NCI-H748 treated with DMSO at 0.1 percent for 48 hours (cell line): ENCODE measurements at regions not wholly inside any gene's neighbourhood (a gene's known extent, or its start where the extent isn't known, plus 50 kb on each side); places are given as distances from the start of the nearest gene placed in this dataset.

ENCODE experiments used
- DNase-seq: peaks from one replicate; lab custom pipeline; 2025; lab: John Stamatoyannopoulos, UW

GRCh38 chr2:185147361-185147760 is 549.0 kb downstream of the ZNF804A start:
- DNase-seq, result no peak

- DNase-seq, result no peak
Measured at GRCh38 chr2:185152186-185152585, 553.9 kb downstream of the ZNF804A start.

GRCh38 chr2:185161701-185162100 is 563.4 kb downstream of the ZNF804A start:
- DNase-seq, result no peak

DNA sequence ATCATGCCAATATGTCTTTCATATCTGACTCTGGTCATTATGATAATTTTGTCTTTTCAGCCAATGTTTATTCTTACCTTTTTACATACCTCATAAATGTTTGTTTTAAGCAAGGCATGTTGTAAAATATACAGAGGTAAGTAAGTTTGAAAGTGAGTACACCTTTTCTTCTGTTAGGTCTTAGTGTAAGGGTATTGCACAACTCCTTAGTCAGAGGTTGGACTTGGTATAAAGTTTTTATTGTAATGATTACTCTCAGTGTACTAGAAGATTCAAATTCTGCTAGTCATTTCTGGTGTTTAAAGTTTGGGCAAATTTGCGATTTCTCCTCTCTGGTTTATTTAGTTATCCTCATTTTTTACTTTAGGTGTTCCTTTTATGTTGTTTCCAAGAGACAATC is 564.3 kb upstream of the FSIP2 start:
- no peak for DNase-seq

DNA sequence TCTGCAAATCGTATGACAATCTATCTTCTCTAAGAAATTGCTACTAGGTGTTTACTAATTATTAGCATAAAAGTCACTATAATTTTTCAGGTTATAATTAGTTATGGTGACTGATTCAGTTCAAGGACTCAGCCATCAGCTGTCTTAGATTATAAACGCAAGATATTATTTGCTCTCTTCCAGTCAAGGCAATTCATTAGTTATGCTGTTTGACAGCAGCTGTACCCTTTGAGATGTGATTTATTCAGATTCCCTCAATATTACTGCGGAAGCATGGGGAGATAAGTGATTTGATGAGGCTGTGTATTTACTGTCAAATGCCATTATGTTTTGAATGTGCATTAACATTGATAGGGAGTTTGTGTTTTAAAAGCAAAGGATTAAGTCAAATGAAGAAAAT is 558.9 kb upstream of the FSIP2 start:
- peak; percentile 31 for DNase-seq

GRCh38 chr2:185181901-185182300 is 556.7 kb upstream of the FSIP2 start:
- no peak for DNase-seq

GRCh38 chr2:185185044-185185443 is 553.6 kb upstream of the FSIP2 start:
- DNase-seq, result no peak

DNA sequence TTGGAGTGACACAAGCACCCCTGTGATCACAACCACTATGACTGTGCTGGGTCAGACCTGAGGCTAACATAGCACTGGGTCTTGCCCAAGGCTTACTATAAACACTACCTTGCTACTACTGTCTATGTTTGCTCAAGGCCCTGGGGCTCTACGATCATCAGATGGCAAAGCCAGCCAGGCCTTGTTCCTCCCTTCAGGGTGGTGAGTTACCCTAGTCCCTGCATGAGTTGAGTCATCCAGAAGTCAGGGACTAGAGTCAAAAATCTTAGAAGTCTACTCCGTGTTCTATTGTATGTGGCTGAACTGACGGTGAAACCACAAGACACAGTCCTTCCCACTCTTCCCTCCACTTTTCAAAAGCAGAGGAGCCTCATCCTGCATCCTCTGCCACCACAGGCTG is 551.2 kb upstream of the FSIP2 start:
- DNase-seq, result no peak

DNA sequence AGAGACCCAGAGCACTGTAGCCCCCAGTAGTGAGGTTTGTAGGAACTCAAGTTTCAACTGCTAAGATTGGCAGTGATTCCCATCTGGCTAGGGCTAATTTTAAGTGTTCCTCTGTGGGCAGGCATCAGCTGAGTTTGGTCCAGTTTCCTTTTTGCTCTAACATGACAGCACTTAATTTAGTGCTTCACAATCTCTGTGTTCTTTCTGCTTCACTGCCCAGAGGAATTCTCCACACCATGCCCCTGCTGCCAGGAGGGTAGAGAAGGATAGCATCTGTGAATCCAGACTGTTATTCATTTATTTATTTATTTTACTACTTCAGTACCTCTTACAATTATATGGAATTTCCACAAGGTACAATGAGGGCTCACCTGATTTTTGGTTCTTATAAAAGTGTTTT is 549.9 kb upstream of the FSIP2 start:
- DNase-seq, result no peak

- DNase-seq, result peak; percentile 97
Measured at GRCh38 chr2:185201063-185201462, 537.5 kb upstream of the FSIP2 start.

- no peak for DNase-seq
Measured at GRCh38 chr2:185202381-185202780, 536.2 kb upstream of the FSIP2 start.

GRCh38 chr2:185202945-185203528 is 535.6 kb upstream of the FSIP2 start:
- peak; percentile 26 for DNase-seq

DNA sequence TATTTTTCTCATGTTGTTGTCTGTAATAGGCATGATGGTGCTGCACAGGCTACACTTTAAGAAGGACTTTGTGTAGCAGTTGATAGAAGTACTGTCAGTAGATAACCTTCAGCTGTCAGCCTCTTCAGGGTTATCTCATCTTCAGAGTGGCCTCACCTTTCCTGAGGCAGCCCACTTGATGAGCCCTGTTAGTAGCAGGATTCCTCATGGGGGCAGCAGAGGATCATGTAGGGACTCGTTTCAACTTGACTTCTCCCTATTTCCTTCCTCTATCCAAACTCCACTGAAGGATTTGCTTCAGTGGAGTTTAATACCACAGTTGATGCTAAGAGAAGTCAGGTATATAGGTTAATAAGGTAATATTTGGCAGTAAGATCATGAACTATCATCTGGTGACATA is 530.3 kb upstream of the FSIP2 start:
- peak; percentile 70 for DNase-seq

- no peak for DNase-seq
Measured at GRCh38 chr2:185215497-185215896, 523.1 kb upstream of the FSIP2 start.

GRCh38 chr2:185219981-185220380 is 518.6 kb upstream of the FSIP2 start:
- no peak for DNase-seq

DNA sequence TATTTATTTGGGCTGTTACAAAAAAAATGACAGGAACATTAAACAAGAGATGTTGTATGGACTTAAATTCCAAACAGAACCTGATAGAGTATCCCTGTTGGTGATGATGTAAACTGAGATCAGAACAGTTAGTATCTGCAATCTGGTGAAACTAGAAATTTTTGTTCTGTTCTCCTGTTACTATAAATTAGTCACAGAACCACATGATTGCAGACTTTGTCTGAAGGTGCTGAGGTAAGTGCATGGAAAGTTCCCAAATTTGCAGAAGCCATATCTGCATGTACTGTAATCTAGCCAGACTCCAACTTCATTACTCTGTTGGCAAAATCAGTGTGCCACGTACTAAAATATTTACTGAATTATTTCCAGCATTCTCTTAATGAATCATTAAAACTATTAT is 516.3 kb upstream of the FSIP2 start:
- no peak for DNase-seq

DNA sequence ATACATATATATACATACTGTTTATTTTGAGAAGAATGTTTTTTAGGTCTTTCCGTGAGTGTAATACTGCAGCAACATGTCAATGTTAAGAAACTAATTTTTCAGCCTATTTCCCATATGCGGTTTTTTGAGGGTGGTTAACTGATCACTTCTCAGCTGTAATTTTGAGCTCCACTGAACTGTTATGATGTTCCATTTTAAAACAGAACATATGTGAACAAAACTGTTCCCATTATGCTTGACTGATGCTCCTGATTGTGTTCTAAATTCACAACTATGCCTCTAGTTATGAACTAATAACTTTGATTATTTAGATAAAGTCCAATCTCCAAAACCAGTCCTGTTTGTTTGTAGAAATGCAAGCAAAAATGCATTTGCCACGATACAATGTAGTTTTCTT is 511.2 kb upstream of the FSIP2 start:
- DNase-seq, result no peak

DNA sequence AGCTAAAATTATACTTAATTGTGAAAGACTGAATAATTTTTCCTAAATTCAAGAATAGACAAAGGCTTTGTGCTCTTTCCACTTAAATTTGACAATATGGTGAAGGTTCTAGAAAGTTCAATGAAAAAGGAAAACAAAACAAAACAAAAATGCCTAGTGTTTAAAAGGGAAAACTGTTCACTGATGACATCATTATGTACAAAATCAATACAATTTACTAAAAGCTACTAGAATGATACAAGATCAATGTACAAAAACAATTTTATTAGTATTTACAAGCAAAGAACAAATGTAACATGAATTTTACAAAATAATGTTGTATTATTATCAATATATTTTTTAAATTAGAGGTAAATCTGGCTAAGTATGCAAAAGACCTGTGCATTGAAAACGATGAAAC is 499.1 kb upstream of the FSIP2 start:
- DNase-seq, result no peak

DNA sequence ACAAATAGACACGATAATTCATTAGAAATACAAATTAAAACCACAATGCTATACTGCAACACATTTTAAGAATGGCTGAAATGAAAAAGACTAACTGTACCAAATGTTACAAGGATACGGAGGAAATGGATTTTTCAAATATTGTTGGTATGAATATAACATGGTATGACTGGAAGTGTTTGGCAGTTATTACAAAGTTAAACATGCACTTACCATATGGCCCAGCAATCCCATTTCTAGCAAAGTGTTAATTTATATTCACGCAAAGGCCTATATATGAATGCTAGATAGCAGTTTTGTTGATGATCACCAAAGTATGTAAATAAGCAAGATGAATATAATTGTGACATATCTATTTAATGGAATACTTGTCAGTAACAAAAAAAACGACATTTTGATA is 497.8 kb upstream of the FSIP2 start:
- no peak for DNase-seq

GRCh38 chr2:185241556-185241955 is 497.0 kb upstream of the FSIP2 start:
- DNase-seq, result no peak

GRCh38 chr2:185242462-185242861 is 496.1 kb upstream of the FSIP2 start:
- no peak for DNase-seq

GRCh38 chr2:185245216-185245615 is 493.4 kb upstream of the FSIP2 start:
- no peak for DNase-seq

GRCh38 chr2:185245806-185246205 is 492.8 kb upstream of the FSIP2 start:
- DNase-seq, result no peak

DNA sequence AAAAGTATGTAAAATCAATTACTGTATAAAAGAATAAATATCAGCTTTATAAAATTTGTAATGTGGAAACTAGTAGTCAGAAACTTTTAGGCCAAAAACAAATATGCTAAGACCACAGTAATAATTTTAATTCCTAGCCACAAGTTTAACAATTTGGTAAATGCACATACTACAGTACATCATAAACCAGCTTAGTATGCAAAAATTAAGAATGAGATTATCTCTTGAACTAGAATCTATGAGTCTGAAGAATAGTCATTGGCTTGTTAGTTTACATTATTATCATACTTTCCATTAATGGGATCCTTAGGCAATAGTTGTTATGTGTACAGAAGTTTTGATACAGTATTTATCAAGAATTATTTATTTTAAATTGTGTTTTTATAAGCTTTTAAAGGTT is 491.9 kb upstream of the FSIP2 start:
- no peak for DNase-seq

DNA sequence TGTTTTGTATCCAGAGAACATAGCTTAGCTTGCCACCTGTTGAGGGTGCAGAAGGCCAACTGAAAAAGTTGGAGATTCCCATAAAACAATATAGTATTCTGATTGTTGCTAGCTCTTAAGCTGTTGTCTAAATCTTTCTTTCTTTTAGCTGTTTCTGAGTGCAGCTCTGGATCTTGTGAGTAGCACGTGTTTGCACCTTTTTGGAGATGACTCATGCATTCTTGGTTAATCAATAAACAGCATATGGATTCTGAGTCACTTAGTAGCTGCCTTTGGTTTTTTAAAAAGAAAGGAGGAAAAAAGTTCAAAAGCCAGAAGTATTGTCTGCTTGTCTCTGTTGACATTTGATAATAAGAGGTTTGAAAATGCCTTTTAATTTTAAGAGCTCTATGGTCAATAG is 483.0 kb upstream of the FSIP2 start:
- no peak for DNase-seq
